GM12801 (cell line): ENCODE measurements at regions not wholly inside any gene's neighbourhood (a gene's known extent, or its start where the extent isn't known, plus 50 kb on each side); places are given as distances from the start of the nearest gene placed in this dataset.

Experiments used
- TF ChIP-seq, protein P1 (sequence below): IDR thresholded peaks from one replicate; pipeline ENCODE4 v1.5.1; 2011; ENCODE audit warnings: control low read depth; ENCODE audit not compliant: insufficient read length; ENCODE audit errors: extremely low read depth

DNA sequence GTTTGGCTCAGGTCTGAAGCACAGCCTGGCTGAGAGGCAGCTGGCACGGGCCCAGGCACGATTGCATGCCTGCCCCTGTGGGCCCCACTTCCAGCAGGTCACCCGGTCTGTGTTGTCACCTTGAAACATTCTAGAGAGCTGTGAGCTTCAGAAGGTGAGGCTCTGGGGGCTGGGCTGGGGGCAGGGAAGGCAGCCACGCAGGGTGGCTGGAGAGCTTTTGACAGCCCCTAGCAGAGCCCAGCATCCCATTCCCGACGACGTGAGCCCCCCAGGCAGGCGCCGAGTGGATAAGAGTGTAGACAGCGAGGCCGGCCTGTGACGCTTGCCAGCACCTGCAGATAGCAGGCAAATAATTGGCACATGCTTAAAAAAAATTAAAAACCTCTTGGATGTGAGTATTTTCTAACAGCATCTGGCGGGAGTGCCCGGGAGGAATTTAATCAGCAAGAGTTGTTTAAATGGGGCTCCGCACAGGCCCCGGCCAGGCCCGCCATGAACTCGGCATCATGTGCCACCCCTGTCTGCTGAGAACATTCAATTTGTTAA lies 212.0 kb upstream of the TBX20 start:
- TF ChIP-seq, protein P1, sequence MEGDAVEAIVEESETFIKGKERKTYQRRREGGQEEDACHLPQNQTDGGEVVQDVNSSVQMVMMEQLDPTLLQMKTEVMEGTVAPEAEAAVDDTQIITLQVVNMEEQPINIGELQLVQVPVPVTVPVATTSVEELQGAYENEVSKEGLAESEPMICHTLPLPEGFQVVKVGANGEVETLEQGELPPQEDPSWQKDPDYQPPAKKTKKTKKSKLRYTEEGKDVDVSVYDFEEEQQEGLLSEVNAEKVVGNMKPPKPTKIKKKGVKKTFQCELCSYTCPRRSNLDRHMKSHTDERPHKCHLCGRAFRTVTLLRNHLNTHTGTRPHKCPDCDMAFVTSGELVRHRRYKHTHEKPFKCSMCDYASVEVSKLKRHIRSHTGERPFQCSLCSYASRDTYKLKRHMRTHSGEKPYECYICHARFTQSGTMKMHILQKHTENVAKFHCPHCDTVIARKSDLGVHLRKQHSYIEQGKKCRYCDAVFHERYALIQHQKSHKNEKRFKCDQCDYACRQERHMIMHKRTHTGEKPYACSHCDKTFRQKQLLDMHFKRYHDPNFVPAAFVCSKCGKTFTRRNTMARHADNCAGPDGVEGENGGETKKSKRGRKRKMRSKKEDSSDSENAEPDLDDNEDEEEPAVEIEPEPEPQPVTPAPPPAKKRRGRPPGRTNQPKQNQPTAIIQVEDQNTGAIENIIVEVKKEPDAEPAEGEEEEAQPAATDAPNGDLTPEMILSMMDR = no peak

DNA sequence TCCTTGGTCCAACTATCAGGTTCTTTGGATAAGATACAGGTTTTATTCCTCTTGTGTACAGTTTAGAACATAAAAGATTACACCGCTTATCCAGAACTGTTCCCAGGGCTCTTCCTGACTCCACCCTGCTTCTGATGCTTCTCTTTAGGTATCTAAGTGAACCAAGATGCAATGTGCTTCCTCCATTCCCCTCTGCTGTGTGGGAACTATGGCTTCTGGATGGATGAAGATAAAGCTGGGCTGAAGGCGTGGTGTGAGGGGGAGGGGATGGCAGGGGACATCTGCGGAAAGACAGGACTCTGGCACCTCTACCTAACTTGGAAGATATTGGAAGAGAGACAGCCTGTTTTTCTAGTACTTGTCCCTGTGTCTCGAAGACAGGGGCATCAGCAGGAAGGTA lies 209.9 kb upstream of the TBX20 start:
- TF ChIP-seq, protein P1 = no peak

DNA sequence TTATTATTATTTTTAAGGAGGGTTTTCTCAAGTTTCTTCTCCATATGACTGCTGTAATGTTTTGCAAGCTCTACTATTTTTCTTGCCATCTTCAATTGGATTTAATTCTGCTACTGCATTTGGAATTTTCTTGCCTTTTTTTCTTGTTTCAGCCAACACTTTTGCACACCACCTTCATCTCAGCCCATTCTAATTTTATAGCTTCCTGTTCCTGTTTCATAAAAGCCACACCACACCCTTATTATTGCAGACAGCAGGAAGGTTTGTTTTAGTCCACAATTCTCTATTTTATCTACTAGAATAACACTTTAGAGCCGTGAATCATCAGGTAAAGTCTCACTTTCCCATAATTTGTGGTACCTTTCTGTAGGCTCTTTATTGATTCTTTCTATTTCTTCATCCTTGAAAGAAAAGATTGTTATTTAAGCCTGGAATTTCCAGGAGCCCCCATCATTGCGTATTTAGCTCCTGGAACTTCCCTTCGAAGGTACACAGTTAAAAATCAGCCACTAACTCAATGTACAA lies 209.3 kb upstream of the TBX20 start:
- TF ChIP-seq, protein P1 = no peak

DNA sequence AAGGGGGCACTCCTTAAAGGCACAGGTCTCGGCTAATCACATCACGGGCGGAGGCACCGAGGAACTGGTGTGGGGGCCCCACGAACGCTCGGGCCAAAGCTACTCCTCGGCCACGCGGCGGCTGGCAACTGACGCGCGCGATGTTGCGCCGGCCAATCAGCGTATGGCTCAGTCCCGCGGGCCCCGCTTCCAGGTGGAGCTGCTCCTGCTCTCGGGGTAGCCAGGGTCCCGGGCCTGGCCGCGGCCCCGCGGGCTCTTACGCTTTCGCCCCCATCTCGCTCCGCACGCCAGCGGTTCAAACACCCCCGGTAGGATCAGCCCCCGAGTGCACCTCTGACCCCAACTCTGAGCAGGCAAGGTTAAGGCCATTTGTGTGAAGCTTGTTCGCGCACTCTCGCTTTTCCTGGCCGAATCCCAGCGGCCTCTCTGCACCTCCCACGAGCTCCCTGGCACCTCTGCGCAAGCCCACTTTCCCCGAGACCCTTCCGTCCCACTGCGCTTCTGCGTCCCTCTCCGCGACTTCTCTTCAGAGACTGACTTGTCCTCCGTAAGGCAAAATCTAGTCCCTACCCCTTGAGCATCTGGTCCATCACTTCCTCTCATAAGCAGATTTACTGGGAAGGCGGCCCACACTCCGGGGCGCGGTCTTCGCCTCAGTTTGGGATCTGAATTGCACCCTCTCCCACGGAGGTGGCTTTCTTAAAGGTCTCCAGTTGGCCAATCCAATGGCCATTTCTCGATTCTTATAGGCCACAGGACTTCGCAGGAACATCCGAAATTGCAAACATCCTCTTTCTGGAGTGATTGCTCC lies 200.9 kb upstream of the TBX20 start:
- TF ChIP-seq, protein P1 = no peak

DNA sequence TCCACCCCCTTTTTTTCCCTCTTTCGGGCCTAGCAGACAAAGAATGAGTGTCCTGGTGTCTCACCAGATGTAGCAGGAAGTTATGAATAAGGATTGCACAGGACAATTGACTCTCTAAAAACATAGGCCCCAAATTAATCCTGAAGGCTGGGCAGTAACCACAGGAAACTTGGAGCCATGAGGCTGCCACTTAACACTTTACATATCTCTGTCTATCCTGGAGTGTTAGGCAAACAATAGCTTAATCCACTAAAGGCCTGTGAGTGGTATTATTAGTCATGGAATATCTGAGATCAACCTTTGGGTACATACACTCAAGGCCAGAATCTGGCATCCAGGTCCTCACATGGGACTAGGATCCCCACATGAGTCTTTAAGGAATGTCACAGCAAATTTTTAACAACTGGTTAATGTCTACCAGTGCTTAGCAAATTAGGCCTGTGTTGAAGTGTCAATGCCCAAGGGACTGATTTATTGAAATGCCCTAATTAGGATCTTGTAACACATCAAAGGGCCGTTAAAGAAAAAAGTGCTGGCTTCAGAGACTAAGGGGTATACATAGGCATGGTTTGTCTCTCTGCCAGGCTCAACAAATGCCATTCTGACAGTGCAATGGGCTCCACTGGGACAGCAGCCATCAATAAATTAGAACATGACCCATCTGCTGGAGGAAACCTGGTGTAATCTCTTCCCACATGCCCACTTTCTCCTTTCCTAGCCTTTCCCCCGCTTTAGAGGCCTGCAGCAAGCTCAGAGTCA lies 196.7 kb upstream of the TBX20 start:
- TF ChIP-seq, protein P1 = no peak

DNA sequence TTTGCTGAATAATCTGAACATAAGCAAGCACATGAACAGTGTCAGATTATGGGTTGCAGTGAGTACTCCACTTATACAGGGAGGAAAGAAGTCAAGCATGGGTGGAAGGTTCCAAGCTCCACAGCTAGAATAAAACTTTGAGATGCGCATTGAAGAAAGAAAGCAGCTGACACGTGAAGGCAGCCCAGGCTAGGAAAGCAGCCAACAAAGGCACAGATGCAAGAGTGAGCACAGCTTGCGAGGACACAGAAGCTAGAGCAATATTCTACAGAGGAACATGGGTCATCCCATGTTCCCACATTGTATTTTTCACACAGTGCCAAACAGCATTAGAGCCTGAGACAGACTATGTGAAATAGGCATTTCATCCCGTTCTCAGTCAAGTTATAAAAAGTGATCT lies 194.6 kb upstream of the TBX20 start:
- TF ChIP-seq, protein P1 = no peak

DNA sequence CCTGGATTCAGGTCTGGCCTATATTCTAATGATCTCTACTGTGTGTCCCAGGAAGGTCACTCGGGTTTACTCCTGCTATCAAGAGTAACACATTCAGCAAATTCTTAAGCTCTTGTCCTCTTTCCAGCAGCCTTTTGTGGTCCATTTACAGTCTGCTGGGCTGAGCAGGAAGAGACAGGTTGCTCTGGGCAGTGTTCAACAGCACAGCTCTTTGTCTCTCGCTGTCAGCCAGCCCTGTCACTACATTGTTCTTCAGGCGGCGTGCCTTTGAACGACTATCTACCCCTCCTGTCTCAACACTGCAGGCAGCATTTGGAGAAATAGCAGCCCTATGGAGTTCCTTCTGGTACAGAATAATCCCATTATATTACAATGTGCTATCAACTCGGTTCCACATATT lies 192.2 kb upstream of the TBX20 start:
- TF ChIP-seq, protein P1 = no peak
